Tibial nerve (tissue), 1 donor: ENCODE measurements at regions not wholly inside any gene's neighbourhood (a gene's known extent, or its start where the extent isn't known, plus 50 kb on each side); places are given as distances from the start of the nearest gene placed in this dataset. TPM values are rescaled to one million over a fixed set of nuclear protein-coding genes. Genes with fewer than 3 reads are reported as not detected.

Experiments used
- small RNA-seq: library from RNA; depleted of rRNA; stranded (forward); fragments of <200 nt; gene quantifications from one replicate; pipeline ENCODE3, GENCODE V24; 2016

Small RNAs in the stretch of these regions (small RNA-seq; reads per million reads assigned to genes)
- not detected for gene AC007450.3
- gene HIGD1AP8 = not detected
- not detected for gene RNU7-60P
